ENCODE measurements at regions not wholly inside any gene's neighbourhood (a gene's known extent, or its start where the extent isn't known, plus 50 kb on each side); places are given as distances from the start of the nearest gene placed in this dataset.

GRCh38 chr4:62328526-62328925 lies 1128.4 kb downstream of the ADGRL3 start:
- TF ChIP-seq BHLHE40 (IDR thresholded peaks at IDR 0.05; ENCODE audit: low read depth, low read length) (no peak), SMC3 (IDR thresholded peaks at IDR 0.05; ENCODE audit: low read depth, low read length) (no peak), CTCF (conservative IDR thresholded peaks at IDR 0.05; ENCODE audit: low read depth, low read length) (no peak), POLR2A (IDR thresholded peaks at IDR 0.05; ENCODE audit: low read depth, low read length) (no peak), USF2 (IDR thresholded peaks at IDR 0.05; ENCODE audit: low read depth, low read length) (no peak), RFX5 (IDR thresholded peaks at IDR 0.05; ENCODE audit: low read depth, low read length) (no peak)

All from IMR-90 (cell line).